WTC11 (cell line): ENCODE measurements at regions not wholly inside any gene's neighbourhood (a gene's known extent, or its start where the extent isn't known, plus 50 kb on each side); places are given as distances from the start of the nearest gene placed in this dataset.
"Not testable (repeated sequence)": the region's sequence is repeated elsewhere in the genome, so short reads cannot be mapped to it uniquely, and the experiment has no call there.

Source experiments
- E2F1 ChIP-seq: sonication (generic); formaldehyde crosslinking; IDR thresholded peaks from 2 replicates; pipeline ENCODE4 v1.8.0; 2022; ENCODE audit warnings: mild to moderate bottlenecking, missing genetic modification reagents
- E2F5 ChIP-seq: sonication (generic); formaldehyde crosslinking; IDR thresholded peaks from 2 replicates; pipeline ENCODE4 v1.8.1; 2022; ENCODE audit warnings: mild to moderate bottlenecking, moderate library complexity, missing genetic modification reagents
- IRF2 ChIP-seq: sonication (generic); formaldehyde crosslinking; IDR thresholded peaks from 2 replicates; pipeline ENCODE4 v1.8.0; 2022; ENCODE audit warnings: low read depth, missing genetic modification reagents, borderline replicate concordance
- JUN ChIP-seq: sonication (generic); formaldehyde crosslinking; IDR thresholded peaks from 2 replicates; pipeline ENCODE4 v1.8.0; 2023; ENCODE audit warnings: mild to moderate bottlenecking, missing genetic modification reagents
- KAT7 ChIP-seq: sonication (generic); formaldehyde crosslinking; IDR thresholded peaks from 2 replicates; pipeline ENCODE4 v1.8.1; 2023; ENCODE audit warnings: missing genetic modification reagents, mild to moderate bottlenecking, borderline replicate concordance
- NR2C2 ChIP-seq: sonication (generic); formaldehyde crosslinking; IDR thresholded peaks from 2 replicates; pipeline ENCODE4 v1.8.0; 2022; ENCODE audit warnings: mild to moderate bottlenecking, missing genetic modification reagents
- RELA ChIP-seq: sonication (generic); formaldehyde crosslinking; IDR thresholded peaks from 2 replicates; pipeline ENCODE4 v1.8.1; 2022; ENCODE audit warnings: missing genetic modification reagents, mild to moderate bottlenecking, borderline replicate concordance
- SP1 ChIP-seq: sonication (generic); formaldehyde crosslinking; conservative IDR thresholded peaks from 2 replicates; pipeline ENCODE4 v1.8.1; 2022; ENCODE audit warnings: missing genetic modification reagents
- USF1 ChIP-seq: sonication (generic); formaldehyde crosslinking; IDR thresholded peaks from 2 replicates; pipeline ENCODE4 v1.8.0; 2022; ENCODE audit warnings: mild to moderate bottlenecking, missing genetic modification reagents
- ZBTB43 ChIP-seq: sonication (generic); formaldehyde crosslinking; IDR thresholded peaks from 2 replicates; pipeline ENCODE4 v1.8.1; 2023; ENCODE audit warnings: mild to moderate bottlenecking, missing genetic modification reagents
- ZNF121 ChIP-seq: sonication (generic); formaldehyde crosslinking; IDR thresholded peaks from 2 replicates; pipeline ENCODE4 v1.8.0; 2023; ENCODE audit warnings: missing genetic modification reagents
- ZNF281 ChIP-seq: sonication (generic); formaldehyde crosslinking; IDR thresholded peaks from 2 replicates; pipeline ENCODE4 v1.8.0; 2023; ENCODE audit warnings: mild to moderate bottlenecking, missing genetic modification reagents
- TF ChIP-seq, protein P1 (sequence below): sonication (generic); formaldehyde crosslinking; IDR thresholded peaks from 2 replicates; pipeline ENCODE4 v1.8.0; 2022; ENCODE audit warnings: mild to moderate bottlenecking, missing genetic modification reagents
- TF ChIP-seq, protein P2 (sequence below): fragments of 200-600 bp; IDR thresholded peaks from 2 replicates; pipeline ENCODE4 v1.8.0; 2022; ENCODE audit warnings: antibody characterized with exemption

- TF ChIP-seq, protein P1, sequence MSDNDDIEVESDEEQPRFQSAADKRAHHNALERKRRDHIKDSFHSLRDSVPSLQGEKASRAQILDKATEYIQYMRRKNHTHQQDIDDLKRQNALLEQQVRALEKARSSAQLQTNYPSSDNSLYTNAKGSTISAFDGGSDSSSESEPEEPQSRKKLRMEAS (CRISPR knock-in tag) = not testable (repeated sequence)
- TF ChIP-seq, protein P2, sequence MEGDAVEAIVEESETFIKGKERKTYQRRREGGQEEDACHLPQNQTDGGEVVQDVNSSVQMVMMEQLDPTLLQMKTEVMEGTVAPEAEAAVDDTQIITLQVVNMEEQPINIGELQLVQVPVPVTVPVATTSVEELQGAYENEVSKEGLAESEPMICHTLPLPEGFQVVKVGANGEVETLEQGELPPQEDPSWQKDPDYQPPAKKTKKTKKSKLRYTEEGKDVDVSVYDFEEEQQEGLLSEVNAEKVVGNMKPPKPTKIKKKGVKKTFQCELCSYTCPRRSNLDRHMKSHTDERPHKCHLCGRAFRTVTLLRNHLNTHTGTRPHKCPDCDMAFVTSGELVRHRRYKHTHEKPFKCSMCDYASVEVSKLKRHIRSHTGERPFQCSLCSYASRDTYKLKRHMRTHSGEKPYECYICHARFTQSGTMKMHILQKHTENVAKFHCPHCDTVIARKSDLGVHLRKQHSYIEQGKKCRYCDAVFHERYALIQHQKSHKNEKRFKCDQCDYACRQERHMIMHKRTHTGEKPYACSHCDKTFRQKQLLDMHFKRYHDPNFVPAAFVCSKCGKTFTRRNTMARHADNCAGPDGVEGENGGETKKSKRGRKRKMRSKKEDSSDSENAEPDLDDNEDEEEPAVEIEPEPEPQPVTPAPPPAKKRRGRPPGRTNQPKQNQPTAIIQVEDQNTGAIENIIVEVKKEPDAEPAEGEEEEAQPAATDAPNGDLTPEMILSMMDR = not testable (repeated sequence)
- not testable (repeated sequence) for TF ChIP-seq ZBTB43; E2F1 (CRISPR knock-in tag); SP1 (CRISPR knock-in tag); JUN (CRISPR knock-in tag); IRF2 (CRISPR knock-in tag); RELA (CRISPR knock-in tag); KAT7 (CRISPR knock-in tag); ZNF281 (CRISPR knock-in tag); NR2C2 (CRISPR knock-in tag); ZNF121 (CRISPR knock-in tag); E2F5 (CRISPR knock-in tag); USF1
Observed at GRCh38 chr21:35709990-35710389, 350.3 kb downstream of the SETD4 start.
